Ishikawa (cell line): ENCODE measurements at regions not wholly inside any gene's neighbourhood (a gene's known extent, or its start where the extent isn't known, plus 50 kb on each side); places are given as distances from the start of the nearest gene placed in this dataset.

Experiments
- CEBPB ChIP-seq: IDR thresholded peaks from 2 replicates; pipeline ENCODE4 v1.6.1; 2012
- CREB1 ChIP-seq: IDR thresholded peaks from 2 replicates; pipeline ENCODE4 v1.6.1; 2012; ENCODE audit warnings: low read depth
- EGR1 ChIP-seq: IDR thresholded peaks from 2 replicates; pipeline ENCODE4 v1.6.1; 2012
- EP300 ChIP-seq: IDR thresholded peaks from 2 replicates; pipeline ENCODE4 v1.6.1; 2012; ENCODE audit warnings: borderline replicate concordance
- FOXM1 ChIP-seq: IDR thresholded peaks from 2 replicates; pipeline ENCODE4 v1.6.1; 2012; ENCODE audit warnings: low read depth, borderline replicate concordance
- NFIC ChIP-seq: IDR thresholded peaks from 2 replicates; pipeline ENCODE4 v1.6.1; 2012
- RAD21 ChIP-seq: IDR thresholded peaks from 2 replicates; pipeline ENCODE4 v1.6.1; 2012; ENCODE audit warnings: low read depth
- TAF1 ChIP-seq: IDR thresholded peaks from 2 replicates; pipeline ENCODE4 v1.6.1; 2012; ENCODE audit warnings: low read depth, mild to moderate bottlenecking
- TCF12 ChIP-seq: IDR thresholded peaks from 2 replicates; pipeline ENCODE4 v1.6.1; 2012; ENCODE audit warnings: low read depth
- TEAD4 ChIP-seq: IDR thresholded peaks from 2 replicates; pipeline ENCODE4 v1.6.1; 2012
- YY1 ChIP-seq: IDR thresholded peaks from 2 replicates; pipeline ENCODE4 v1.6.1; 2012; ENCODE audit warnings: low read depth
- ZBTB7A ChIP-seq: IDR thresholded peaks from 2 replicates; pipeline ENCODE4 v1.6.1; 2012; ENCODE audit warnings: low read depth
- TF ChIP-seq, protein P1 (sequence below): IDR thresholded peaks from 2 replicates; pipeline ENCODE4 v1.6.1; 2012; ENCODE audit warnings: low read depth, mild to moderate bottlenecking
- TF ChIP-seq, protein P2 (sequence below): IDR thresholded peaks from 2 replicates; pipeline ENCODE4 v1.6.1; 2012
- TF ChIP-seq, protein P3 (sequence below): IDR thresholded peaks from 2 replicates; pipeline ENCODE4 v1.6.1; 2012

- peak; percentile 7; the same call in 1 of the 2 replicates for TF ChIP-seq CEBPB
- TF ChIP-seq, protein P1, sequence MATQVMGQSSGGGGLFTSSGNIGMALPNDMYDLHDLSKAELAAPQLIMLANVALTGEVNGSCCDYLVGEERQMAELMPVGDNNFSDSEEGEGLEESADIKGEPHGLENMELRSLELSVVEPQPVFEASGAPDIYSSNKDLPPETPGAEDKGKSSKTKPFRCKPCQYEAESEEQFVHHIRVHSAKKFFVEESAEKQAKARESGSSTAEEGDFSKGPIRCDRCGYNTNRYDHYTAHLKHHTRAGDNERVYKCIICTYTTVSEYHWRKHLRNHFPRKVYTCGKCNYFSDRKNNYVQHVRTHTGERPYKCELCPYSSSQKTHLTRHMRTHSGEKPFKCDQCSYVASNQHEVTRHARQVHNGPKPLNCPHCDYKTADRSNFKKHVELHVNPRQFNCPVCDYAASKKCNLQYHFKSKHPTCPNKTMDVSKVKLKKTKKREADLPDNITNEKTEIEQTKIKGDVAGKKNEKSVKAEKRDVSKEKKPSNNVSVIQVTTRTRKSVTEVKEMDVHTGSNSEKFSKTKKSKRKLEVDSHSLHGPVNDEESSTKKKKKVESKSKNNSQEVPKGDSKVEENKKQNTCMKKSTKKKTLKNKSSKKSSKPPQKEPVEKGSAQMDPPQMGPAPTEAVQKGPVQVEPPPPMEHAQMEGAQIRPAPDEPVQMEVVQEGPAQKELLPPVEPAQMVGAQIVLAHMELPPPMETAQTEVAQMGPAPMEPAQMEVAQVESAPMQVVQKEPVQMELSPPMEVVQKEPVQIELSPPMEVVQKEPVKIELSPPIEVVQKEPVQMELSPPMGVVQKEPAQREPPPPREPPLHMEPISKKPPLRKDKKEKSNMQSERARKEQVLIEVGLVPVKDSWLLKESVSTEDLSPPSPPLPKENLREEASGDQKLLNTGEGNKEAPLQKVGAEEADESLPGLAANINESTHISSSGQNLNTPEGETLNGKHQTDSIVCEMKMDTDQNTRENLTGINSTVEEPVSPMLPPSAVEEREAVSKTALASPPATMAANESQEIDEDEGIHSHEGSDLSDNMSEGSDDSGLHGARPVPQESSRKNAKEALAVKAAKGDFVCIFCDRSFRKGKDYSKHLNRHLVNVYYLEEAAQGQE = no peak
Observed at GRCh38 chr7:84682543-84682942, 488.0 kb upstream of the SEMA3A start.

DNA sequence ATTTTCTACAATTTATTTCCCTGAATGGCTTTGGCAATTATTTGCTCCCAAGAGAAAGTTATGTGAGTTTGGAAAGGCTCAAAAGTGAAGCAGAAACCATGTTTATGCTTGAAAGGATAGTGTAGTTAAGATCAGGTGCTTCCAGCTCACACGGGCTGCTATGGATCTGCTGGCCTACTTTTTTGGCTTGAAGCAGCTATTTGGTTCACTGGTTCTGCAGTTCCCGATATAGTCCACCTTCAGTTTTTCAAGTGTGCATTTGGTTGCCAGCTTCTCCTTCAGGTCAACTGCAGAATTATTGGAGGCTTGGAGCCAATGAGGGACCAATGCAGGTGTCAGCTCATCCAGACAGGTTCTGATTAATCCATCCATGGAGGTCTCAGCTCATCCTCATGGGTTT is 484.3 kb upstream of the SEMA3A start:
- TF ChIP-seq CEBPB = no peak
- TF ChIP-seq TAF1 = no peak
- TF ChIP-seq, protein P2, sequence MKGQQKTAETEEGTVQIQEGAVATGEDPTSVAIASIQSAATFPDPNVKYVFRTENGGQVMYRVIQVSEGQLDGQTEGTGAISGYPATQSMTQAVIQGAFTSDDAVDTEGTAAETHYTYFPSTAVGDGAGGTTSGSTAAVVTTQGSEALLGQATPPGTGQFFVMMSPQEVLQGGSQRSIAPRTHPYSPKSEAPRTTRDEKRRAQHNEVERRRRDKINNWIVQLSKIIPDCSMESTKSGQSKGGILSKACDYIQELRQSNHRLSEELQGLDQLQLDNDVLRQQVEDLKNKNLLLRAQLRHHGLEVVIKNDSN = no peak
- no peak for TF ChIP-seq YY1
- no peak for TF ChIP-seq ZBTB7A
- TF ChIP-seq TEAD4 = no peak
- TF ChIP-seq, protein P1 = no peak
- TF ChIP-seq NFIC = no peak
- TF ChIP-seq TCF12 = no peak

GRCh38 chr7:84677117-84677732 is 482.6 kb upstream of the SEMA3A start:
- TF ChIP-seq, protein P2 = no peak
- TF ChIP-seq FOXM1 (no peak), CEBPB (no peak), ZBTB7A (no peak), TEAD4 (no peak), NFIC (no peak), YY1 (no peak)

GRCh38 chr7:84675633-84676034 is 481.0 kb upstream of the SEMA3A start:
- TF ChIP-seq TAF1 (no peak), YY1 (no peak), EGR1 (no peak), TEAD4 (peak; percentile 50; the same call in 1 of the 2 replicates), CEBPB (peak; percentile 47; the same call in 1 of the 2 replicates), FOXM1 (peak; percentile 77; the same call in 1 of the 2 replicates), NFIC (peak; percentile 70), EP300 (peak; percentile 86), ZBTB7A (no peak), RAD21 (no peak), CREB1 (no peak), TCF12 (peak; percentile 87)
- TF ChIP-seq, protein P1 = no peak
- TF ChIP-seq, protein P3, sequence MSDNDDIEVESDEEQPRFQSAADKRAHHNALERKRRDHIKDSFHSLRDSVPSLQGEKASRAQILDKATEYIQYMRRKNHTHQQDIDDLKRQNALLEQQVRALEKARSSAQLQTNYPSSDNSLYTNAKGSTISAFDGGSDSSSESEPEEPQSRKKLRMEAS = 0 out of 2 replicates have a peak, but pooled peaks have one; percentile 15
- TF ChIP-seq, protein P2 = no peak
